ENCODE measurements at regions not wholly inside any gene's neighbourhood (a gene's known extent, or its start where the extent isn't known, plus 50 kb on each side); places are given as distances from the start of the nearest gene placed in this dataset.

GRCh38 chr5:2459251-2459650, 292.2 kb downstream of the IRX2 start:
- Histone ChIP-seq H3K4me3 (no peak overlapping the region), H3K27me3 (no peaks in the 10 kb centered on the region), H3K27ac (no peak overlapping the region), H3K4me1 (ENCODE audit: insufficient read depth) (no peaks in the 10 kb centered on the region), H3K9me3 (no peaks in the 10 kb centered on the region), H3K36me3 (no peaks in the 10 kb centered on the region)
- DNase-seq = no peak
- 0 to 5% (median 1%) methylated on average over 2 of the region's 2 CpGs for WGBS, 3 donors
- intact Hi-C loops (cut with DNase I) = no loop called here
- TF ChIP-seq CTCF (IDR thresholded peaks at IDR 0.05) (no peak), POLR2A (IDR thresholded peaks at IDR 0.05) (no peak), EP300 (IDR thresholded peaks at IDR 0.05) (no peak)

GRCh38 chr5:2455878-2456277, 295.6 kb downstream of the IRX2 start:
- no peaks in the 10 kb centered on the region for H3K9me3 ChIP-seq
- no peak overlapping the region for H3K4me3 ChIP-seq
- DNase-seq = no peak
- H3K27ac ChIP-seq = no peak overlapping the region
- WGBS, 3 donors = 90 to 92% (median 91%) methylated on average over 3 of the region's 3 CpGs
- TF ChIP-seq CTCF (IDR thresholded peaks at IDR 0.05) (no peak), EP300 (IDR thresholded peaks at IDR 0.05) (no peak), POLR2A (IDR thresholded peaks at IDR 0.05) (no peak)
- H3K36me3 ChIP-seq = no peaks in the 10 kb centered on the region
- H3K27me3 ChIP-seq = no peaks in the 10 kb centered on the region
- intact Hi-C loops (cut with DNase I) = no loop called here
- H3K4me1 ChIP-seq (ENCODE audit: insufficient read depth) = no peaks in the 10 kb centered on the region

GRCh38 chr5:2454876-2455275, 296.6 kb downstream of the IRX2 start:
- no peak overlapping the region for H3K27ac ChIP-seq
- TF ChIP-seq POLR2A (IDR thresholded peaks at IDR 0.05) = no peak
- TF ChIP-seq EP300 (IDR thresholded peaks at IDR 0.05) = no peak
- H3K27me3 ChIP-seq = no peaks in the 10 kb centered on the region
- H3K4me3 ChIP-seq = no peak overlapping the region
- 70 to 77% (median 76%) methylated on average over 5 of the region's 5 CpGs for WGBS, 3 donors
- H3K9me3 ChIP-seq = no peaks in the 10 kb centered on the region
- no peaks in the 10 kb centered on the region for H3K4me1 ChIP-seq (ENCODE audit: insufficient read depth)
- intact Hi-C loops (cut with DNase I) = no loop called here
- no peaks in the 10 kb centered on the region for H3K36me3 ChIP-seq
- no peak for DNase-seq

GRCh38 chr5:2453781-2454180, 297.7 kb downstream of the IRX2 start:
- Histone ChIP-seq H3K36me3 (no peaks in the 10 kb centered on the region), H3K27ac (no peak overlapping the region), H3K27me3 (no peaks in the 10 kb centered on the region), H3K4me3 (no peak overlapping the region), H3K4me1 (ENCODE audit: insufficient read depth) (no peaks in the 10 kb centered on the region), H3K9me3 (no peaks in the 10 kb centered on the region)
- 50 to 74% (median 56%) methylated on average over 3 of the region's 3 CpGs for WGBS, 3 donors
- no peak for DNase-seq
- intact Hi-C loops (cut with DNase I) = no loop called here
- no peak for TF ChIP-seq CTCF (IDR thresholded peaks at IDR 0.05)
- TF ChIP-seq POLR2A (IDR thresholded peaks at IDR 0.05) = no peak
- no peak for TF ChIP-seq EP300 (IDR thresholded peaks at IDR 0.05)

GRCh38 chr5:2451100-2451499, 300.4 kb downstream of the IRX2 start:
- TF ChIP-seq POLR2A (IDR thresholded peaks at IDR 0.05) (no peak), EP300 (IDR thresholded peaks at IDR 0.05) (no peak), CTCF (IDR thresholded peaks at IDR 0.05) (no peak)
- intact Hi-C loops (cut with DNase I) = no loop called here
- Histone ChIP-seq H3K36me3 (no peaks in the 10 kb centered on the region), H3K27ac (no peak overlapping the region), H3K4me1 (ENCODE audit: insufficient read depth) (no peaks in the 10 kb centered on the region), H3K9me3 (no peaks in the 10 kb centered on the region), H3K4me3 (no peak overlapping the region), H3K27me3 (no peaks in the 10 kb centered on the region)
- DNase-seq = no peak

Data from ovary (tissue), 7 donors.